ENCODE measurements at regions not wholly inside any gene's neighbourhood (a gene's known extent, or its start where the extent isn't known, plus 50 kb on each side); places are given as distances from the start of the nearest gene placed in this dataset.

DNA sequence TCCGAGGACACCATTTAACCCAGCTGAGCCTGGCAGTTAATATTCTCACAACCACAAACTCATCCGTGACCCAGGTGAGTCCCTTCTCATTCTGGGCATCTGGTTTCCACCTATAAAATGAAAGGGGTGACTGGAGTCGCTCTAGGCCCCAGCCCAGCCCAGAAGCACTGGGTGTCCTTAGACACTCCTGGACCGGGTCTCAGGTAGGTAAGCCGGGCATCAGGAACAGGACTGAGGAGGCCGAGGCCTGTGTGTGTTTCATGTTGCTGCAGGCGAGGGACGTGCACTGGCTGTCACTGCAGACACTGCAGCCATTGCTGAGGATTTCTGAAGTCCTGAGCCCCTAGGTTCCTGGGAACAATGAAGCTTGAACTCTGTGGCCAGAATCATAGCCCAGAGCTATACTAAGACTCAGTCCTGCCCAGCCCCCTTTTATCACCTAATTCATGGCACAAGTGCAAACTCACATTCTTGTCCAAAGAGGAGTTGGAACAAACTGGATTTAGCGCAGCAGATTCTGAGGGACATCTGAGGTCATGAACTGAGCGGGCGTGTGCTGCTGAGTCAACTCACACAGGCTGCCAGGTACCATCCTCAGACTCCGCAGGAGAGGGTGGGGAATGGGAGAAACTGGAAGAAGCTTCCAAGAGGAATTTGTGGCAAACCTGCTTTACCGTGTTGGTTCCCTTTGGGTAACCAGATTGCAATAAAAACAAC lies 184.9 kb downstream of the FAM43A start:
- Histone ChIP-seq H3K9me3 (ENCODE audit: control insufficient read depth, insufficient read depth, low read depth, low read length) (no peaks in the 10 kb centered on the region), H3K27me3 (ENCODE audit: control insufficient read depth, insufficient read depth, low read length) (no peaks in the 10 kb centered on the region), H3K4me3 (ENCODE audit: low read depth in 2 of 2, low read length in 2 of 2) (no peak overlapping the region), H3K4me1 (ENCODE audit: control insufficient read depth, insufficient read depth, low read length) (peaks cover 27% of the 10 kb centered on the region), H3K36me3 (ENCODE audit: control insufficient read depth, insufficient read depth, low read length) (no peaks in the 10 kb centered on the region), H3K27ac (ENCODE audit: low read length) (no peak overlapping the region; the same call in 1 of the 2 replicates)
- BruUV-seq (replicated peaks) = no TSS peak
- ChIA-PET POLR2A (interaction anchor here (0.5 to 0.7 kb wide), 2 partner anchors 59 to 177 kb away, joined by 4 read pairs; no protein-coding TSS in a partner anchor), CTCF (interaction anchor here (0.5 to 1.2 kb wide), 2 partner anchors 9 to 183 kb away, joined by 3 to 5 read pairs; no protein-coding TSS in a partner anchor)
- ATAC-seq = no peak
- in situ Hi-C loops (cut with HindIII; ENCODE audit: low pct_unique_long_range_greater_than_20kb, low sequenced_read_pairs) = no loop called here
- intact Hi-C loops (cut with micrococcal nuclease; ENCODE audit: unreplicated experiment) = loop anchor here (10.0 kb wide), 1 partner anchor 186 kb away; the partner anchor contains the start of gene FAM43A
- TF ChIP-seq POLR2AphosphoS5 (IDR thresholded peaks at IDR 0.05; ENCODE audit: low read depth, low read length) = no peak
- TF ChIP-seq, protein P1, sequence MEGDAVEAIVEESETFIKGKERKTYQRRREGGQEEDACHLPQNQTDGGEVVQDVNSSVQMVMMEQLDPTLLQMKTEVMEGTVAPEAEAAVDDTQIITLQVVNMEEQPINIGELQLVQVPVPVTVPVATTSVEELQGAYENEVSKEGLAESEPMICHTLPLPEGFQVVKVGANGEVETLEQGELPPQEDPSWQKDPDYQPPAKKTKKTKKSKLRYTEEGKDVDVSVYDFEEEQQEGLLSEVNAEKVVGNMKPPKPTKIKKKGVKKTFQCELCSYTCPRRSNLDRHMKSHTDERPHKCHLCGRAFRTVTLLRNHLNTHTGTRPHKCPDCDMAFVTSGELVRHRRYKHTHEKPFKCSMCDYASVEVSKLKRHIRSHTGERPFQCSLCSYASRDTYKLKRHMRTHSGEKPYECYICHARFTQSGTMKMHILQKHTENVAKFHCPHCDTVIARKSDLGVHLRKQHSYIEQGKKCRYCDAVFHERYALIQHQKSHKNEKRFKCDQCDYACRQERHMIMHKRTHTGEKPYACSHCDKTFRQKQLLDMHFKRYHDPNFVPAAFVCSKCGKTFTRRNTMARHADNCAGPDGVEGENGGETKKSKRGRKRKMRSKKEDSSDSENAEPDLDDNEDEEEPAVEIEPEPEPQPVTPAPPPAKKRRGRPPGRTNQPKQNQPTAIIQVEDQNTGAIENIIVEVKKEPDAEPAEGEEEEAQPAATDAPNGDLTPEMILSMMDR (IDR thresholded peaks at IDR 0.05) = no peak
- TF ChIP-seq, protein P2, sequence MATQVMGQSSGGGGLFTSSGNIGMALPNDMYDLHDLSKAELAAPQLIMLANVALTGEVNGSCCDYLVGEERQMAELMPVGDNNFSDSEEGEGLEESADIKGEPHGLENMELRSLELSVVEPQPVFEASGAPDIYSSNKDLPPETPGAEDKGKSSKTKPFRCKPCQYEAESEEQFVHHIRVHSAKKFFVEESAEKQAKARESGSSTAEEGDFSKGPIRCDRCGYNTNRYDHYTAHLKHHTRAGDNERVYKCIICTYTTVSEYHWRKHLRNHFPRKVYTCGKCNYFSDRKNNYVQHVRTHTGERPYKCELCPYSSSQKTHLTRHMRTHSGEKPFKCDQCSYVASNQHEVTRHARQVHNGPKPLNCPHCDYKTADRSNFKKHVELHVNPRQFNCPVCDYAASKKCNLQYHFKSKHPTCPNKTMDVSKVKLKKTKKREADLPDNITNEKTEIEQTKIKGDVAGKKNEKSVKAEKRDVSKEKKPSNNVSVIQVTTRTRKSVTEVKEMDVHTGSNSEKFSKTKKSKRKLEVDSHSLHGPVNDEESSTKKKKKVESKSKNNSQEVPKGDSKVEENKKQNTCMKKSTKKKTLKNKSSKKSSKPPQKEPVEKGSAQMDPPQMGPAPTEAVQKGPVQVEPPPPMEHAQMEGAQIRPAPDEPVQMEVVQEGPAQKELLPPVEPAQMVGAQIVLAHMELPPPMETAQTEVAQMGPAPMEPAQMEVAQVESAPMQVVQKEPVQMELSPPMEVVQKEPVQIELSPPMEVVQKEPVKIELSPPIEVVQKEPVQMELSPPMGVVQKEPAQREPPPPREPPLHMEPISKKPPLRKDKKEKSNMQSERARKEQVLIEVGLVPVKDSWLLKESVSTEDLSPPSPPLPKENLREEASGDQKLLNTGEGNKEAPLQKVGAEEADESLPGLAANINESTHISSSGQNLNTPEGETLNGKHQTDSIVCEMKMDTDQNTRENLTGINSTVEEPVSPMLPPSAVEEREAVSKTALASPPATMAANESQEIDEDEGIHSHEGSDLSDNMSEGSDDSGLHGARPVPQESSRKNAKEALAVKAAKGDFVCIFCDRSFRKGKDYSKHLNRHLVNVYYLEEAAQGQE (IDR thresholded peaks at IDR 0.05; ENCODE audit: insufficient read depth in 1 of 2, low read depth in 2 of 2, low read length in 1 of 2) = no peak
- TF ChIP-seq SIN3A (IDR thresholded peaks at IDR 0.05; ENCODE audit: borderline replicate concordance, insufficient read depth, low read depth, low read length) = no peak
- TF ChIP-seq TCF7L2 (IDR thresholded peaks at IDR 0.05; ENCODE audit: low read depth, low read length) = no peak
- no peak for DNase-seq (ENCODE audit: low read depth, low spot score)

DNA sequence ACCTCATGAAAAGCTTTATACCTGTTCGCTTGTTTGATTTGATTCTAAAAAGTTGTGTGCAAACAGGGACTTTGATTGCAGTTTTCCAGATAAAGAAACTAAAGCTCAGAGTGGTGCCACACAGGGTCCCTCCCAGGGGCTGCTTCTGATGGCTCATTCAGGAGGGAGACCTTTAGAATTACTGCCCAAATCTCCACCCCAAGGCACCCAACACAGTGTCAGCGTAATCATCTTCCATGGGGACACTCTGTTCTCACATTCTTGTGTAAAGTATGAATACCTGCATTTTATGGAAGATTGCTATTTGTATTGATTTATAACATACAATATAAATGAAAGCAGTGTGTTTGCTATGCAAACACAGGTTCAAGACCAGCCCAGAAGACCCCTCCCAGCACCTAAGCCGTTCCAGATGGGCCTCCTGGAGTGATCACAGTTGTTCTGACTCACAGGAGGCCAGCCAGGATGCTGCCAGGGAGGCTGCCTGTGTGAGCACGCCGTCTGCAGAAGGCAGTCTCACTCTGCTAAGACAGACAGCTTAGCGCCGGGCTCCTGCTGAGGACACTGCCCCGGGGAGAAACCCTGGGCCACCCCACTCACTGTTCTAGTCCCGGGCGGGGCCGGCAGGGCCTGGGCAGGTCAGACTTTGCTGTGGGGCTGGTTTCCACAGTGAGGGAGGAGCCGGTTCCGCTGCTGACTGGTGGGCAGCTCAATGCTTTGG lies 185.6 kb downstream of the FAM43A start:
- H3K9me3 ChIP-seq (ENCODE audit: control insufficient read depth, insufficient read depth, low read depth, low read length) = no peaks in the 10 kb centered on the region
- ChIA-PET CTCF (interaction anchor here (0.5 to 1.2 kb wide), 3 partner anchors 8 to 189 kb away, joined by 3 to 5 read pairs (median 3); no protein-coding TSS in a partner anchor), POLR2A (interaction anchor here (0.7 kb wide), 1 partner anchor 59 kb away, joined by 4 read pairs; no protein-coding TSS in a partner anchor)
- H3K36me3 ChIP-seq (ENCODE audit: control insufficient read depth, insufficient read depth, low read length) = no peaks in the 10 kb centered on the region
- in situ Hi-C loops (cut with HindIII; ENCODE audit: low pct_unique_long_range_greater_than_20kb, low sequenced_read_pairs) (no loop called here), intact Hi-C loops (cut with micrococcal nuclease; ENCODE audit: unreplicated experiment) (loop anchor here (10.0 kb wide), 1 partner anchor 187 kb away; the partner anchor contains the start of gene FAM43A)
- TF ChIP-seq SIN3A (IDR thresholded peaks at IDR 0.05; ENCODE audit: borderline replicate concordance, insufficient read depth, low read depth, low read length) (no peak), POLR2AphosphoS5 (IDR thresholded peaks at IDR 0.05; ENCODE audit: low read depth, low read length) (no peak), TCF7L2 (IDR thresholded peaks at IDR 0.05; ENCODE audit: low read depth, low read length) (no peak)
- TF ChIP-seq, protein P2 (IDR thresholded peaks at IDR 0.05; ENCODE audit: insufficient read depth in 1 of 2, low read depth in 2 of 2, low read length in 1 of 2) = no peak
- TF ChIP-seq, protein P1 (IDR thresholded peaks at IDR 0.05) = no peak
- DNase-seq (ENCODE audit: low read depth, low spot score) (no peak), ATAC-seq (peak; percentile 91)
- no peaks in the 10 kb centered on the region for H3K27me3 ChIP-seq (ENCODE audit: control insufficient read depth, insufficient read depth, low read length)
- no TSS peak for BruUV-seq (replicated peaks)
- peaks cover 27% of the 10 kb centered on the region for H3K4me1 ChIP-seq (ENCODE audit: control insufficient read depth, insufficient read depth, low read length)
- peak overlapping the region; percentile 36 for H3K27ac ChIP-seq (ENCODE audit: low read length)
- H3K4me3 ChIP-seq (ENCODE audit: low read depth in 2 of 2, low read length in 2 of 2) = no peak overlapping the region; a peak in 1 of 4 replicates

Data from Panc1 (cell line).